PC-9 (cell line): ENCODE measurements at regions not wholly inside any gene's neighbourhood (a gene's known extent, or its start where the extent isn't known, plus 50 kb on each side); places are given as distances from the start of the nearest gene placed in this dataset.

ENCODE experiments used
- BruUV-seq: library from RNA; stranded (reverse); fragments of 400-500 nt; replicated peaks from 2 replicates; lab custom pipeline; 2021; lab: Mats Ljungman, UMichigan
- CTCF ChIA-PET: fragments of 300-600 bp; sonication (Branson Sonifier 250); formaldehyde crosslinking; loops from one replicate; lab custom pipeline; 2022; ENCODE audit warnings: antibody characterized with exemption; lab: Charles Lee
- POLR2A ChIA-PET: fragments of 300-600 bp; sonication (Branson Sonifier 250); formaldehyde crosslinking; loops from one replicate; lab custom pipeline; 2022; ENCODE audit warnings: antibody characterized with exemption; ENCODE audit not compliant: unreplicated experiment; lab: Charles Lee
- DNase-seq, 2 experiments: peaks; one replicate each; pipeline versions ENCODE4 v3.0.0 to v3.0.0-alpha.2; 2015 to 2022; ENCODE audit warnings: mixed read lengths in 1 of 2
- H2AFZ ChIP-seq: fragments of 200-600 bp; sonication (generic); 2 replicates; pipeline ENCODE4 v1.8.1; 2017; ENCODE audit warnings: antibody characterized with exemption
- H3F3A ChIP-seq: fragments of 200-600 bp; sonication (generic); 2 replicates; pipeline ENCODE4 v1.8.1; 2017; ENCODE audit warnings: antibody characterized with exemption, mild to moderate bottlenecking, low read depth; ENCODE audit not compliant: insufficient read depth
- H3K27ac ChIP-seq: fragments of 200-600 bp; sonication (generic); 2 replicates; pipeline ENCODE4 v1.6.1; 2016; ENCODE audit warnings: mixed run types
- H3K27me3 ChIP-seq: fragments of 200-600 bp; sonication (generic); 2 replicates; pipeline ENCODE4 v1.6.1; 2016; ENCODE audit warnings: low read depth, mixed run types; ENCODE audit not compliant: insufficient read depth
- H3K36me3 ChIP-seq: fragments of 200-600 bp; sonication (generic); 2 replicates; pipeline ENCODE4 v1.6.1; 2016; ENCODE audit warnings: low read depth, mixed run types
- H3K4me1 ChIP-seq: fragments of 200-600 bp; sonication (generic); replicated peaks from 2 replicates; pipeline ENCODE4 v1.6.1; 2016; ENCODE audit warnings: mixed run types; ENCODE audit not compliant: insufficient read depth
- H3K4me2 ChIP-seq: fragments of 200-600 bp; sonication (generic); 2 replicates; pipeline ENCODE4 v1.6.1; 2017; ENCODE audit warnings: mixed run types
- H3K4me3 ChIP-seq: fragments of 200-600 bp; sonication (generic); 2 replicates; pipeline ENCODE4 v1.6.1; 2016; ENCODE audit warnings: mixed run types
- H3K79me2 ChIP-seq: fragments of 200-600 bp; sonication (generic); 2 replicates; pipeline ENCODE4 v1.6.1; 2017; ENCODE audit warnings: low read depth, mixed run types
- H3K9me2 ChIP-seq: fragments of 200-600 bp; sonication (generic); 2 replicates; pipeline ENCODE4 v1.8.1; 2017; ENCODE audit warnings: mild to moderate bottlenecking; ENCODE audit not compliant: insufficient read depth
- H3K9me3 ChIP-seq: fragments of 200-600 bp; sonication (generic); 2 replicates; pipeline ENCODE4 v1.8.1; 2016; ENCODE audit warnings: low read depth; ENCODE audit not compliant: insufficient read depth
- H4K20me1 ChIP-seq: fragments of 200-600 bp; sonication (generic); 2 replicates; pipeline ENCODE4 v1.8.1; 2017; ENCODE audit not compliant: insufficient read depth
- CTCF ChIP-seq: fragments of 200-600 bp; sonication (generic); conservative IDR thresholded peaks from 2 replicates; pipeline ENCODE4 v1.6.1; 2017; ENCODE audit warnings: mixed run types, antibody characterized with exemption, mild to moderate bottlenecking, moderate library complexity
- EZH2 ChIP-seq: fragments of 200-600 bp; sonication (generic); IDR thresholded peaks from 2 replicates; pipeline ENCODE4 v1.8.0; 2017; ENCODE audit warnings: antibody characterized with exemption, low read depth
- intact Hi-C: fragments of 100-400 bp; cut with micrococcal nuclease; formaldehyde crosslinking; loops from one replicate; pipeline ENCODE4 v1.10.0; 2022; ENCODE audit not compliant: unreplicated experiment

- no peaks in the 10 kb centered on the region for H3K27me3 ChIP-seq
- ChIA-PET POLR2A (no interaction called here), CTCF (no interaction called here)
- H2AFZ ChIP-seq: no peak overlapping the region
- no peaks in the 10 kb centered on the region for H3F3A ChIP-seq
- BruUV-seq: no TSS peak
- no peak for DNase-seq
- no peaks in the 10 kb centered on the region; the same call in 1 of the 2 replicates for H4K20me1 ChIP-seq
- H3K36me3 ChIP-seq: no peaks in the 10 kb centered on the region
- H3K9me2 ChIP-seq: no peaks in the 10 kb centered on the region
- no peaks in the 10 kb centered on the region for H3K9me3 ChIP-seq
- no peak overlapping the region for H3K4me2 ChIP-seq
- no peaks in the 10 kb centered on the region for H3K79me2 ChIP-seq
- no peak overlapping the region for H3K4me3 ChIP-seq
- TF ChIP-seq EZH2 (no peak), CTCF (no peak)
- H3K27ac ChIP-seq: no peak overlapping the region
- intact Hi-C loops: no loop called here
- no peaks in the 10 kb centered on the region for H3K4me1 ChIP-seq
Measured at GRCh38 chr16:62546701-62547100, 510.5 kb upstream of the CDH8 start.

GRCh38 chr16:62545039-62545438, 508.8 kb upstream of the CDH8 start:
- no peak for DNase-seq
- H3K27me3 ChIP-seq: no peaks in the 10 kb centered on the region
- ChIA-PET CTCF (no interaction called here), POLR2A (no interaction called here)
- no TSS peak for BruUV-seq
- TF ChIP-seq EZH2 (no peak), CTCF (no peak)
- intact Hi-C loops: no loop called here
- H3K4me1 ChIP-seq: no peaks in the 10 kb centered on the region
- H3F3A ChIP-seq: no peaks in the 10 kb centered on the region
- no peak overlapping the region for H3K4me3 ChIP-seq
- no peaks in the 10 kb centered on the region for H3K79me2 ChIP-seq
- no peak overlapping the region for H3K4me2 ChIP-seq
- H4K20me1 ChIP-seq: no peaks in the 10 kb centered on the region; the same call in 1 of the 2 replicates
- H2AFZ ChIP-seq: no peak overlapping the region
- no peaks in the 10 kb centered on the region for H3K9me3 ChIP-seq
- no peaks in the 10 kb centered on the region for H3K36me3 ChIP-seq
- H3K9me2 ChIP-seq: no peaks in the 10 kb centered on the region
- H3K27ac ChIP-seq: no peak overlapping the region

- Histone ChIP-seq H3K27ac (no peak overlapping the region), H3K79me2 (no peaks in the 10 kb centered on the region), H3K9me2 (no peaks in the 10 kb centered on the region), H3K36me3 (no peaks in the 10 kb centered on the region), H4K20me1 (no peaks in the 10 kb centered on the region), H3K4me1 (no peaks in the 10 kb centered on the region), H2AFZ (no peak overlapping the region), H3F3A (no peaks in the 10 kb centered on the region), H3K27me3 (no peaks in the 10 kb centered on the region), H3K9me3 (no peaks in the 10 kb centered on the region), H3K4me3 (no peak overlapping the region), H3K4me2 (no peak overlapping the region)
- intact Hi-C loops: no loop called here
- TF ChIP-seq EZH2 (no peak), CTCF (no peak)
- BruUV-seq: no TSS peak
- CTCF ChIA-PET: no interaction called here
- DNase-seq: no peak
- POLR2A ChIA-PET: no interaction called here
Measured at GRCh38 chr16:62543516-62543915, 507.3 kb upstream of the CDH8 start.
